ENCODE measurements at regions not wholly inside any gene's neighbourhood (a gene's known extent, or its start where the extent isn't known, plus 50 kb on each side); places are given as distances from the start of the nearest gene placed in this dataset.
"Not testable (repeated sequence)": the region's sequence is repeated elsewhere in the genome, so short reads cannot be mapped to it uniquely, and the experiment has no call there.

- not testable (repeated sequence) for TF ChIP-seq CTCF, POLR2A, POLR2AphosphoS5, EP300 (IDR thresholded peaks at IDR 0.05)
Observed at GRCh38 chr2:97374426-97374825, 215.3 kb downstream of the ANKRD36B start.

Data from suprapubic skin (tissue), 4 donors.